HG03378 (cell line): ENCODE measurements at regions not wholly inside any gene's neighbourhood (a gene's known extent, or its start where the extent isn't known, plus 50 kb on each side); places are given as distances from the start of the nearest gene placed in this dataset.

ENCODE experiments used
- ATAC-seq: cut with Tn5 transposase; IDR thresholded peaks from one replicate; pipeline ENCODE4 v1.9.1; 2021; ENCODE audit warnings: mild to moderate bottlenecking, moderate library complexity; ENCODE audit not compliant: unreplicated experiment

- no peak for ATAC-seq
These were observed 203.6 kb upstream of the GRIK3 start for GRCh38 chr1:37237948-37238347.

- ATAC-seq = no peak
These were observed 204.3 kb upstream of the GRIK3 start for GRCh38 chr1:37238364-37239224.

- ATAC-seq = no peak
These were observed 205.0 kb upstream of the GRIK3 start for GRCh38 chr1:37239225-37239740.

GRCh38 chr1:37240897-37241296 is 206.6 kb upstream of the GRIK3 start:
- ATAC-seq = no peak

- ATAC-seq = no peak
These were observed 208.2 kb upstream of the GRIK3 start for GRCh38 chr1:37242501-37242900.

- ATAC-seq = no peak
These were observed 209.2 kb upstream of the GRIK3 start for GRCh38 chr1:37243368-37244082.

- ATAC-seq = no peak
These were observed 209.8 kb upstream of the GRIK3 start for GRCh38 chr1:37244083-37244480.

GRCh38 chr1:37244815-37245214 is 210.5 kb upstream of the GRIK3 start:
- ATAC-seq = no peak

GRCh38 chr1:37246631-37247030 is 212.3 kb upstream of the GRIK3 start:
- no peak for ATAC-seq

- no peak for ATAC-seq
These were observed 216.1 kb upstream of the GRIK3 start for GRCh38 chr1:37250371-37250770.

GRCh38 chr1:37255136-37255795 is 219.1 kb upstream of the ZC3H12A start:
- ATAC-seq = no peak

GRCh38 chr1:37255868-37256267 is 218.5 kb upstream of the ZC3H12A start:
- no peak for ATAC-seq

GRCh38 chr1:37257646-37258045 is 216.7 kb upstream of the ZC3H12A start:
- no peak for ATAC-seq

GRCh38 chr1:37258068-37258467 is 216.3 kb upstream of the ZC3H12A start:
- no peak for ATAC-seq

GRCh38 chr1:37259019-37259418 is 215.4 kb upstream of the ZC3H12A start:
- ATAC-seq = no peak

GRCh38 chr1:37261129-37261528 is 213.3 kb upstream of the ZC3H12A start:
- ATAC-seq = no peak

GRCh38 chr1:37262439-37263170 is 211.8 kb upstream of the ZC3H12A start:
- ATAC-seq = no peak

GRCh38 chr1:37265156-37265555 is 209.2 kb upstream of the ZC3H12A start:
- no peak for ATAC-seq

- ATAC-seq = no peak
These were observed 208.4 kb upstream of the ZC3H12A start for GRCh38 chr1:37265786-37266667.
